GM21737 (cell line): ENCODE measurements at regions not wholly inside any gene's neighbourhood (a gene's known extent, or its start where the extent isn't known, plus 50 kb on each side); places are given as distances from the start of the nearest gene placed in this dataset.
"Not testable (repeated sequence)": the region's sequence is repeated elsewhere in the genome, so short reads cannot be mapped to it uniquely, and the experiment has no call there.

Source experiments
- ATAC-seq: cut with Tn5 transposase; IDR thresholded peaks from one replicate; pipeline ENCODE4 v1.9.1; 2021; ENCODE audit warnings: mild to moderate bottlenecking, moderate library complexity; ENCODE audit not compliant: unreplicated experiment

DNA sequence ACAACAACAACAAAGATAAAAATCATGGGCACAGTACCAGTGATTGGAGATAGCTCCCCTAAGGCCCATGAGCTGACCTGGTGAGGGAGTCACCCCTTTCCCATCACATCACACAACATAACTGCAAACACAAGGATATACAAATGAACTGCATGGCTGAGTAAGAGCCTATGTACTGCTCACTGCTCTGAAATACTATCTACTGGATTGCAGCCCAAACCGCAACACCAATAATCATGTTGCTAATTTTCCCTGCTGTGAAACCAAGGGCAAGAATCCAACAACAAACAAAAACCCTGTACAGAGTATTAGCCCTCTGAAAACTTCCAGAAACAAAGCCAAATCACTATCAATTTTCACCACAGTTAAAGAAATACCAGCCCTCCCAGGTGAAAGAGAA is 1893.2 kb downstream of the PCDH9 start:
- no peak for ATAC-seq

DNA sequence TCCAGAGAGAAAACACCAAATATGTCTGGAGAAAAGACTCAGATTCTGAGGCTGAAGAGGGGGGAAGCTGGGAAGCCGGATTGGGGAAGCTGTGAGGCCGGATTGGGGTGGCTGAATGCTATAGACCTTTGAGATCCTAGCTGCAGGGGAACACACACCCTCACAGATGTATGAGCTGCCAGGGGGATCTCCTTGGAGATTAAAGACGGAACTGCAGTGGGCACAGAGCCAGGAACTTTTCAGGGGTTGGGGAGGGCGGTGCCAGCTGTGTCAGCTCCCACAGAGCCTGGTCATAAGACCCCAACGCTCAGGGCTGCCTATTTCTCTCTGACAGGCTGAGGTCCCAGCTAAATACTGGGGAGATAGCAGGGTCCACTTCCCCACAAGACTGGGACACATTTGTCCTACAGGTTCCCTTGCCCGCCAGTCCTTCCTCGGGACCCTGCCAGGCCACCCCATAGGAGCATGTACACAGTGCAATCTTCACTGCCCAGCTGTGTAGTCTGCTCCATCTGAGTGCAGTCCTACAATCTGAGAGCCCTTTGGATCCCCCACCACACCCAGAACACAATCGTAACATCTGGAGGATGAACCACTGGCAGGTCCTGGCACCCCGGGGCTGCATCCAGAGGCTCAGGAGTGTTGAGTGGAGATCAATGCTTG is 1893.9 kb downstream of the PCDH9 start:
- no peak for ATAC-seq

DNA sequence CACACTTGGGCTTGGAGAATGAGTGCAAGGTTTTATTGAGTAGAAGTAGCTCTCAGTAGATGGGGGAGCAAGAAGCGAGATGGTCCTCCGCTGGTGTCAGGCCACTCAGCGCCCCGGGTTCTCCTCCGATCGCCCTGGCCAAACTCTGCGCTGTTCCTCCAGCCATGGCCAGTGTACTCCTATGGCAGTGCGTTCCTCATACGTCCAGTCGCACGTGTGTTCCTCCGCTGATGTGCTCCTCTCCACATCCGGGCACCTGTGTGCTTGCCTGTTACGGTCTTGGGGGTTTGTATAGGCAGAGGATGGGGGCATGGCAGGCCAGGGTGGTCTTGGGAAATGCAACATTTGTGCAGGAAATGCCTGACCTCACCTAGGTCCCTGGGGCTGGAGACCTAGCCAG is 1899.4 kb downstream of the PCDH9 start:
- no peak for ATAC-seq

DNA sequence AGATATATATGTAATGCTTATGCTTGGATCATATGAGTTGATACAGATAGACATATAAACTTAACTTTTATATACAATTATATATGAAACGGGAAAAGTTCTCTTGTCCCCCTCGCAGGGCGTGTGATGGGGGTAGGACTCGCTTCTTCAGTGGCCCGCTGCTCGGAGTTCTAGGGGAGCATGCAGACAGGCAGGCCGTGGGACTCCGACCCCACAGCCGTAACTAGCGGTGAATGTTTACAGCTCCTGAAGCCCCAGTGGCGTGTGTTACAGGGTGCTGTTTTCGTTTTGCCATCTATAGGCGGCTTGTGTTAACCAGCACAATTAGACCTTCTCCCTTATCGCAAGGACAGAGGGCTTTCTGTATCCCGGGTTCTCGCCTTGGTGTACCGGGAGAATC is 1899.8 kb downstream of the PCDH9 start:
- ATAC-seq, result no peak

DNA sequence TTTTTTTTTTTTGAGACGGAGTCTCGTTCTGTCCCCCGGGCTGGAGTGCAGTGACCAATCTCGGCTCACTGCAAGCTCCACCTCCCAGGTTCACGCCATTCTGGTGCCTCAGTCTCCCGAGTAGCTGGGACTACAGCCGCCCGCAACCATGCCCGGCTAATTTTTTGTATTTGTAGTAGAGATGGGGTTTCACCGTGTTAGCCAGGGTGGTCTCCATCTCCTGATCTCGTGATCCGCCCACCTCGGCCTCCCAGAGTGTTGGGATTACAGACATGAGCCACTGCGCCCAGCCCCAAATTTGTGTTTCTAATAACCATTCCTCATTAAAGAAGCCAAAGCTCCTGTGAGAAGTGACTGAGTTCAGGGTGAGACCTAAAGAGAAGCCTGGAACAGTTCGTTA is 1906.9 kb downstream of the PCDH9 start:
- not testable (repeated sequence) for ATAC-seq

DNA sequence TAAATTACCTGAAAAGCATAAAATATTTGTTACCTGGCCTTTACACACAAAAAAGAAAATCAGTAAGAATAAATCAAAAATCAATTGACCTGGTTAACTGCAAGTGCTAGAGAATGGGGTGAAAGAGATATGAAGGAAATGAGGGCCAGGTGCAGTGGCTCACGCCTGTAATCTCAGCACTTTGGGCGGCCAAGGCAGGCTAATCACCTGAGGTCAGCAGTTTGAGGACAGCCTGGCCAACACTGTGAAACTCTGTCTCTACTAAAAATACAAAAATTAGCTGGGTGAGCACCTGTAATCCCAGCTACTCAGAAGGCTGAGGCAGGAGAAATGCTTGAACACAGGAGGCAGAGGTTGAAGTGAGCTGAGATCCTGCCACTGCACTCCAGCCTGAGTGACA is 1908.7 kb downstream of the PCDH9 start:
- not testable (repeated sequence) for ATAC-seq

DNA sequence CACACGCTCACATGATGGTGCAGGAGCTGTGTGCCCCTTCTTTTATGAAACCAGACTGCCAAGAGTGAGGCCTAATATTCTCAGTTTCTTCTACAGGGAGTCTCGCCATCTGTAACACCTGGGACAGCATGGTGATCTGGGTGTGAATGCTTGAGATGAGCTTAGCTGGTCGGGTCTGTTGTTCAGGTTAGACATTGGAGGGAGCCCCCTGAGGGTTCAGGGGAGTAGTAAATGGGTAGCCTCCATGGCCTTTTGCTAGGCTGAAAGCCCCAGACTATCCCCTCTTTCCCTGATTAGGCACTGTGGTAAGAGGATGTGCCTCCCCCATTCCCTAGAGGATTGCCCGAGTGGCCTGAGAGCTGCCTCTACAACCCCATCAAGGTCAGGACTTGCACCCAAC is 1916.1 kb downstream of the PCDH9 start:
- no peak for ATAC-seq

DNA sequence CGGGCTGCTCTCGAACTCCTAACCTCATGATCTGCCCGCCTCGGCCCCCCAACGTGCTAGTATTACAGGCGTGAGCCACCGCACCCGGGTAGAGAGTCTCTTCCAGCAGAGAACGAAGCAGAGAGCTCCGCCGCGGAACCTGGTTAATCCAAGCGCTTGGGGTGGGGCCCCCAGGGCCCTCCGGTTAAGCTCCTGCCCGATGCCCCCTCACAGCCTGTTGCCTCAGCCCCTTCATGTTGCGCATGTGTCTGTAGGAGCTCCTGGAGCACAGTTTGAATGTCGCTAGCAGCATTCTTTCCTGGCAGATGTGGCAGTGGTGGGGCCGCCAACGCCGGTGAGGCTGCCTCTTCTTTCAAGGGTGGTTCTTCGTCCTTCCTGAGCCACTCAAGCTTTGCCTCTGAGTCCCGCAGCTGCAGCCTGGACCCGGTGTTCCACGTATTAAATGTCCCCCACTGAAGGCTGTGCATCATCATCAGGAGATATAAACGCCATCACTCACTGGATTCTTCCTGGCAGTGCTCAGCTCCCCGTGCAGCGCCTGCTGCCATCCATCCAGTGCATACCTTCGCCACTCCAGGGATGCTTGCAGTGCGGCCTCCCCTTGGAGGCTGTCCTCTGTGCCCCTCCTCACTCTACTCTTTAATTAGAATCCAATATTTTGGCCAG is 1919.3 kb downstream of the PCDH9 start:
- ATAC-seq, result no peak

DNA sequence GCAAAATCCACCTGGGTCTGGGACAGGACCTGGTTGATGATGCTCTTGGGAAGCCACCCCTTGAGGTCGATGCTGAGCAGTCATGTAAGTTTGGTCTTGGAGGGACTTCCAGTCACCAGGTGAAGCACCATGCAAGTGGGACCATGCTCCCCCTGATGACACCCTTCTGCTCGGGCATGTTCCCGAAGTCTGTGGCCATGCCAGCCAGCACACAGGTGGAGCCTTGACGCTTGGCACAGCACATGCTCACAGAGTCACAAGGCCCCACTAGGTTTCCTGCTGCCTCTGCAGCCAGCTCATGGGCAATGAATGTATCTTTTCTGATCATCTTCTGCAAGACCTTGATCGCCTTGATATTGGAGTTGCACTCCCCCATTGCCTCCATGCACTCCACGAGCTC is 1920.2 kb downstream of the PCDH9 start:
- ATAC-seq, result no peak

DNA sequence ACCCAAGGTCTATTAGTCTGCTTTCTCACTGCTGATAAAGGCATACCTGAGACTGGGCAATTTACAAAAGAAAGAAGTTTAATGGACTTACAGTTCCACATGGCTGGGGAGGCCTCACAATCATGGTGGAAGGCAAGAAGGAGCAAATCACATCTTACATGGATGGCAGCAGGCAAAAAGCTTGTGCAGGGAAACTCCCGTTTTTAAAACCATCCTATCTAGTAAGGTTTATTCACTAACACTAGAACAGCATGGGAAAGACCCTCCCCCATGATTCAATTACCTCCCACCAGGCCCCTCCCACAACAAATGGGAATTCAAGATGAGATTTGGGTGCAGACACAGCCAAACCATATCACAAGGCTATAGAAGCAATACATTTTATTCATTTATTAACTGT is 1921.4 kb downstream of the PCDH9 start:
- ATAC-seq, result not testable (repeated sequence)

DNA sequence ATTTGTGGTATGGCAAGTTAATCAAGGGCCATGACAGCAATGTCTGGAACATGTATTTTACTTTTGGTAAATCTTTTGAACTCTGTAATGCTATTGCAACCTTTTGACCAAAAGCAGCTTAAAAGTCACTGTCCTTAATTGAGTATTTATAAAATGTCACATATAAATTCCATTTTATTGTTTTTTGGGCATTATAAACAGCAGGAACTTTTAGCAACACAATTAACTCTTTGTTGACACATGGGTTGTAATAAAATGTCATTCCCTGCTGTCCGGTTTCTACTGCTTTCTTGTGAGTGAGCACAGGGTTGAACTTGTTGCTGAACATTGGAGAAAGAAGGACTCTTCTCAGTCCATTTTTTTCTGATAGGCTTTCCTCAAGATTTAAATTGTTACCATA is 1923.1 kb downstream of the PCDH9 start:
- ATAC-seq, result no peak

DNA sequence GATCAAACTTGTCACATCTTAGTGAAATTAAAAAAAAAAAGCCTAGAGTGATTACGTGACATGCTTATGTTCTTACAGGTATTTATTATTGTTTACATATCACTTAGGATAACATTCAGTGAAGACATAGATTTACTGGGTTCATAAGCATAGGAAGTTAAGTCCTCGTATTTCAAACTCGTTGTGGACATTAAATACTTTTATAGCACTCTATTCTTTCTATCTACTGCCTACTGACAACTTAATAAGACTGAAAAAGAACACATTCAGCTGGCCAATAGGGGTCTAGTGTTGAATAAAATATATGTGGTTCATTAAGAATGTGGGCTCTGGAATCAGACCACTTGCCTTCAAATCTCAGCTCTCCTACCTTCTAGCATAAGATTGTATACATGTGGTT is 1927.4 kb downstream of the PCDH9 start:
- no peak for ATAC-seq

DNA sequence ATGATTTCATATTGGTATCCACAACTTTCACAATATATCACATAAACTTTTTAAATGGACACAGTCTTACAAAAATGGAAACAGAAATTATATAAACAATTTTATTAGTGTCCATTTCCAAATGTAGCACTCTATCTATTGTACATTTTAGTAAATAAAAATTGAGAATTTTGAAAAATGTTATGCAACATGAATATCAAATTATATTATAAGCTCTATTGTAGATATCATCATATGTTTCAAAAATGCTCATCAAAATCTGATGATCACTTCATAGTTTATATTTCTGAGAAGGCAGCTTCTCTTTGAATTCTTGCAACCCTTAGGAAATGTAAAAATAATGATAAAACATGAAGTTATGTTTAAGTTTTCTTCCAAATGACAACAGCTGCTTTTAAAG is 1928.6 kb downstream of the PCDH9 start:
- ATAC-seq, result no peak

DNA sequence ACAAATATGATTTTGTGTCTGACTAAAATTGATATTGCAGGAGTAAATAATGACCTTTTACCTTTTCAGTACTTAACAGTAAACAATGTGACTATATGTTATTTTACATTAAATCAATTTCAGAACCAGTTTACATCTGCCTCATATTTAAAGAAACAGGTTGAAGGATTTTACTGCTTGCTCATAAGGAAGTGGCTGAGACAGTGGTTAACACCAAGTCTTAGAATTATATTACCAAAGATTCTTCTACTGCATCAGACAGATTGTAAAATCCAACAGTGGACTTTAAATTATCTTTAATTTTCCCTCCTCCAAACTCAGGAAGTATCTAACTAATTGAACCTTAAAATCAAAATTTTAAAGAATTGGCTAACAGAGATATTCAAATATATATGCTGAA is 1929.9 kb downstream of the PCDH9 start:
- ATAC-seq, result no peak

DNA sequence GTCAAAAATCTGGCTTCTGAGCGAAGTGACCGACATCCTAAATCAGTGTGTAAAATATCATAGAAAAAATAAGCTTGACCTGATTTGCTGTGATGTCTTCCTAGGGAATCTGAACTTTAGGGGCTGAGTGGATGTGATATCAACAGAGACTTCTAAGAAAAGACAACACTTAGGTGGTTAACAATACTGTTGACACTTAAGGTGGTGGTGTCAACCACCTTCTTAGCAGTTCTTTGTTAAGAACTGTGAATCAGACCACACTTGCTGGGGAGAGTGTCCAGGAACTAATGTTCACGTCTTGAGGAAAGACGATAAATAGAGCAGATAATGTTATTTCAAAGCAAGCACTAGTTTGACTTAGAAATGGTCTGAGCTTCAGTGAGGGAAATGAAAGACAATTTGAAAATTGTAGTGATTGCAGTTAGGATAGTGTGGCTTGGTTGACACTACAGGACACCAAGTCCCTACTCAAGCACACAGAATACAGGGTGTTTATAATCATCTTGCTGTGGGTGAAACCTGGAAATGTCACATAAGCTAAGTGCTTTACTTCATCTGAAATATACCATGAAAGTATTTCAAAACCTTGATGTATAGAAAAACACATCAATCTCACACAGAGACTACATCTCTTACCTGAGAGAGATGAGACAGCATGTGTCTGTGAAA is 1936.5 kb downstream of the PCDH9 start:
- ATAC-seq, result no peak

DNA sequence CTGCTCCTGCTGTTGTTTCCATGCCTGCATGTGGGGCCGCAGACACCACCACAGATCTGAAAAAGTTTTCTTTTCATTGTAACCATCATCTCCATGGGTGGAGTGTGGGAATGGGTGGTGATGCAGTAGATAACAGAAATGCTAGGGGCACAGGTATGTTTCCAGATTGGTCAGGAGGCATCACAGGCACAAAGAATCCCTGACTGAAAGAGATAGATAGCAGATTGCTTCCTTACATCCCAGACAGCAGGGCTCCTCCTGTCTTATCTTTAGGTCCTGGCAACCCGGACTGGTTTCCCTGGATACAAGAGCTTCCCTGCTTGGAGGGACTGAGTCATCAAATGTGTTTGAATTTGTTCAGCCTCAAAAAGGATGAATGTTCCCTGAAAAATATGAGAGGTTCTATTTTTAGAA is 1937.6 kb downstream of the PCDH9 start:
- no peak for ATAC-seq

DNA sequence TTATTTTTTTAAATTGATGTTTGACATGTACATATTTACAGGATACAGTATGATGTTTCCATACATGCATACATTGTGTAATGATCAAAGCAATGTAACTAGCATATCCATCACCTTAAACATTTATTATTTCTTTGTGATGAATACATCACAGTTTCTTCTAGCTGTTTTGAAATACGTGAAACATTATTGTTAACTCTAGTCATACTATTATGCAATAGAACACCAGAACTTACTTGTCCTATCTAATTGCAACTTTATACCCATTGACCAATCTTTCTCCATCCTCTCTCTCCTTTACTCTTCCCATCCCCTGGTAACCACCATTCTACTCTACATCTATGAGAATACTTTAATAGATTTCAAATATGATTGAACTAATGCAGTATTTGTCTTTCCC is 1942.7 kb downstream of the PCDH9 start:
- no peak for ATAC-seq

DNA sequence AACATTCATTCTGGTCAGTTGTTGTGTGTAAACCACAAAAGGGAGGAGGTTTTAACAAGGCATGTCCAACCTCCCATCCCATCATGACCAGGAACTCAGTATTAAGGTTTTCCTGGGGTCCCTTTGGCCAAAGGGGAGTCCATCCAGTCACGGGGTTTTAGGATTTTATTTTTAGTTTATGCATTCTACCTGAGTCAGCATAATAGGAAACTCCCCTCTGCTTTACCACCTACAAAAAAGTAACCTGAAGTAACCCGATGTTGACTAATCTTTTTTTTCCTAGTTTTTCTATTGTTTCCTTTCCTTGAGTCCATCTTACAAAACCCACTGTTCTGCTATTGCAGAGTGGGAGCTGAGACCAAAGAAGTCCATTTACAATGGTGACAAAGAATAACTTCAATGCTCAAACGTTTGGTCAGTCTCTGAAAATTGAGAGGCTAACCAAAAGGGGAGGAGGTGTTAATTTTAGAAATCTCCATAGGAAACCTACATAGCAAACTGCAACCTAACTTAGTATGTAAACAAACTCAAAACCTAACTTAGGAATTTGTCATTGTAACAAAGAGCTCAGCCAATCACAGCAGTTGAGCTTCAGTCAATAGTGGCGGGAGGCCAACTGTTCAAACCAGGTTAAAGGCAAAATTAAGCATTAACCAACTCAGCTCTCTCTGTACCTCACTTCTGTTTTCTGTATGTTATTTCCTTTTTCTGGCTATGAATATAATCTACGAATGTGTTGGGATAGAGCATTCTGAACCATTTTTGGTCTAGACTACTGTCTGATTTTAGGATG is 1954.1 kb downstream of the PCDH9 start:
- no peak for ATAC-seq

DNA sequence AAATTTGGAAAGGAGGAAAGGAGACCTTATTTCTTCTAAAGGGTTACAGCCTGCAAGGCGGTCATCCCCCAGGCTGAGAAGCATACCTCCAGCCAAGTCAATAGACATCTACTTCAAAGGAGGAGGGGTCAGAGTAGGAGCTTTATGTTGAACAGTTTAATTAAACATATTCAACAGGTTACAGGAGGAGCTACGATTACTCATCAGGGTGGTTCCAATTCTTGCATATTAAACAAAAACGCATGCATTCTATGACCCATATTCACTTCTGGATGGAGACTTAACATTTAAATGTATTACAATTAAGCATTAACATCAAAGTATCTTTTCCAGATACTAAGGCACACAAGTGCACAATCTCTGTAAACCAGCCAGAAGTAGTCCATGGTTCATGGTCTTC is 1955.0 kb downstream of the PCDH9 start:
- no peak for ATAC-seq

DNA sequence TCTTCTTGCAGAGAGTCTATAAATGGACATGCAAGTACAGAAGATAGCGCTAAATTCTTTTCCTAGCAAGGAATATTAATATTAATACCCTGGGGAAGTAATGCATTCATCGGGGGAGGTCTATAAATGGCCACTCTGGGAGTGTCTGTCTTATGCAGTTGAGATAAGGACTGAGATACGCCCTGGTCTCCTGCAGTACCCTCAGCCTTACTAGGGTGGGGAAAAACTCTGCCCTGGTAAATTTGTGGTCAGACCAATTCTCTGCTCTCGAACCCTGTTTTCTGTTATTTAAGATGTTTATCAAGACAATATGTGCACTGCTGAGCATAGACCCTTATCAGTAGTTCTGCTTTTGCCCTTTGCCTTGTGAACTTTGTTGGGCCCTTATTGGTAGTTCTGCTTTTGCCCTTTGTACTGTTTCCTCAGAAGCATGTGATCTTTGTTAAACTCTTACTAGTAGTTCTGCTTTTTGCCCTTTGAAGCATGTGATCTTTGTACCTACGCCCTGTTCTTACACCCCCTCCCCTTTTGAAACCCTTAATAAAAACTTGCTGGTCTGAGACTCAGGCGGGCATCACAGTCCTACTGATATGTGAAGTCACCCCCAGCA is 1956.2 kb downstream of the PCDH9 start:
- ATAC-seq, result not testable (repeated sequence)

DNA sequence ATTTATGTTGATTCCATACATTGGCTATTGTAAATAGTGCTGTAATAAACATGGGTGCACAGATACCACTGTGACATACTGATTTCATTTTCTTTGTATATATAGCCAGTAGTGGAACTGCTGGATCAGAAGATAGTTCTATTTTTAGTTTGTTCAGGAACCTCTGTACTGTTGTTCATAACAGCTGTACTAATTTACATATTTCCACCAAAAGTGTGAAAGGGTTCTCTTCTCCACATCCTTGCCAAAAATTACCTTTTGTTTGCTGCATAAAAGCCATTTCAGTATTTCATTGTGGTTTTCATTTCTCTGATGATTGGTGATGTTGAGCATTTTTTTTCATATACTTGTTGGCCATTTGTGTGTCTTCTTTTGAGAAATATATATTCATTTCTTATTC is 1962.1 kb downstream of the PCDH9 start:
- no peak for ATAC-seq
